NT2/D1 (cell line): ENCODE measurements at regions not wholly inside any gene's neighbourhood (a gene's known extent, or its start where the extent isn't known, plus 50 kb on each side); places are given as distances from the start of the nearest gene placed in this dataset.

Experiments
- DNase-seq: peaks from one replicate; pipeline ENCODE4 v3.0.0-alpha.2; 2011; ENCODE audit warnings: low read depth, low spot score
- H3K27me3 ChIP-seq: 2 replicates; pipeline ENCODE4 v1.6.0; 2011; ENCODE audit warnings: mild to moderate bottlenecking; ENCODE audit not compliant: insufficient read length, insufficient read depth
- H3K36me3 ChIP-seq: 2 replicates; pipeline ENCODE4 v1.6.1; 2011; ENCODE audit warnings: mild to moderate bottlenecking, low read length, mixed read lengths; ENCODE audit not compliant: insufficient read depth, insufficient read length
- H3K4me1 ChIP-seq: 2 replicates; pipeline ENCODE4 v1.5.1; 2011; ENCODE audit not compliant: insufficient read depth, insufficient read length
- H3K4me3 ChIP-seq: 2 replicates; pipeline ENCODE4 v1.5.1; 2011; ENCODE audit warnings: low read depth; ENCODE audit not compliant: insufficient read length
- H3K9ac ChIP-seq: 2 replicates; pipeline ENCODE4 v1.6.0; 2011; ENCODE audit warnings: low read depth; ENCODE audit not compliant: insufficient read length
- H3K9me3 ChIP-seq: 2 replicates; pipeline ENCODE4 v1.5.1; 2011; ENCODE audit warnings: mild to moderate bottlenecking, low read length; ENCODE audit not compliant: insufficient read depth
- SUZ12 ChIP-seq: IDR thresholded peaks from 2 replicates; pipeline ENCODE4 v1.6.1; 2011; ENCODE audit not compliant: insufficient read length, insufficient read depth; ENCODE audit errors: extremely low read depth
- YY1 ChIP-seq: IDR thresholded peaks from 2 replicates; pipeline ENCODE4 v1.6.1; 2011; ENCODE audit not compliant: insufficient read length, insufficient read depth
- ZNF274 ChIP-seq: IDR thresholded peaks from 2 replicates; pipeline ENCODE4 v1.6.1; 2011; ENCODE audit warnings: mild to moderate bottlenecking, low read depth, low read length

GRCh38 chr7:1291357-1291689 lies 58.7 kb downstream of the UNCX start:
- Histone ChIP-seq H3K9ac (no peak overlapping the region), H3K36me3 (no peaks in the 10 kb centered on the region), H3K9me3 (no peaks in the 10 kb centered on the region), H3K4me1 (peaks cover 10% of the 10 kb centered on the region), H3K4me3 (no peak overlapping the region), H3K27me3 (no peaks in the 10 kb centered on the region)
- DNase-seq, result no peak
- TF ChIP-seq YY1, result no peak
- no peak for TF ChIP-seq SUZ12
- TF ChIP-seq ZNF274, result no peak

- no peak overlapping the region for H3K4me3 ChIP-seq
- no peaks in the 10 kb centered on the region for H3K36me3 ChIP-seq
- H3K9ac ChIP-seq, result peak overlapping the region; percentile 21
- no peak for TF ChIP-seq YY1
- TF ChIP-seq ZNF274, result no peak
- TF ChIP-seq SUZ12, result no peak
- no peaks in the 10 kb centered on the region for H3K27me3 ChIP-seq
- no peaks in the 10 kb centered on the region for H3K9me3 ChIP-seq
- DNase-seq, result no peak
- H3K4me1 ChIP-seq, result peaks cover 15% of the 10 kb centered on the region
Observed at GRCh38 chr7:1291845-1292765, 59.4 kb downstream of the UNCX start.

- Histone ChIP-seq H3K9ac (no peak overlapping the region), H3K4me1 (peaks cover 15% of the 10 kb centered on the region), H3K36me3 (no peaks in the 10 kb centered on the region), H3K27me3 (peaks cover 2% of the 10 kb centered on the region), H3K4me3 (no peak overlapping the region), H3K9me3 (no peaks in the 10 kb centered on the region)
- no peak for TF ChIP-seq SUZ12
- no peak for TF ChIP-seq YY1
- TF ChIP-seq ZNF274, result no peak
- no peak for DNase-seq
Observed at GRCh38 chr7:1292972-1293830, 60.5 kb downstream of the UNCX start.

GRCh38 chr7:1293950-1294411 lies 61.3 kb downstream of the UNCX start:
- no peak overlapping the region for H3K9ac ChIP-seq
- no peaks in the 10 kb centered on the region for H3K9me3 ChIP-seq
- H3K27me3 ChIP-seq, result peaks cover 2% of the 10 kb centered on the region
- TF ChIP-seq SUZ12 (no peak), ZNF274 (no peak), YY1 (no peak)
- DNase-seq, result no peak
- H3K36me3 ChIP-seq, result no peaks in the 10 kb centered on the region
- H3K4me1 ChIP-seq, result peaks cover 17% of the 10 kb centered on the region
- no peak overlapping the region for H3K4me3 ChIP-seq

- no peak overlapping the region for H3K4me3 ChIP-seq
- H3K36me3 ChIP-seq, result no peaks in the 10 kb centered on the region
- no peak overlapping the region for H3K9ac ChIP-seq
- TF ChIP-seq ZNF274 (no peak), SUZ12 (no peak)
- peaks cover 2% of the 10 kb centered on the region for H3K27me3 ChIP-seq
- no peak for DNase-seq
- H3K4me1 ChIP-seq, result peaks cover 14% of the 10 kb centered on the region
- no peaks in the 10 kb centered on the region for H3K9me3 ChIP-seq
Observed at GRCh38 chr7:1295776-1296355, 63.2 kb downstream of the UNCX start.

- TF ChIP-seq ZNF274 (no peak), SUZ12 (no peak), YY1 (no peak)
- H3K27me3 ChIP-seq, result peaks cover 2% of the 10 kb centered on the region
- H3K4me1 ChIP-seq, result peaks cover 17% of the 10 kb centered on the region
Observed at GRCh38 chr7:1296356-1296981, 63.8 kb downstream of the UNCX start.

More at GRCh38 chr7:1296356-1296981, 63.8 kb downstream of the UNCX start:
- H3K4me3 ChIP-seq, result no peak overlapping the region
- H3K9ac ChIP-seq, result peak overlapping the region; percentile 1
- no peak for DNase-seq
- no peaks in the 10 kb centered on the region for H3K9me3 ChIP-seq
- H3K36me3 ChIP-seq, result no peaks in the 10 kb centered on the region
